ENCODE measurements at regions not wholly inside any gene's neighbourhood (a gene's known extent, or its start where the extent isn't known, plus 50 kb on each side); places are given as distances from the start of the nearest gene placed in this dataset.

GRCh38 chr10:3365630-3366029, 193.0 kb upstream of the PITRM1 start:
- TF ChIP-seq CTCF (IDR thresholded peaks at IDR 0.05; ENCODE audit: insufficient read depth, low read length, missing control alignments): no peak
- no peak for DNase-seq (ENCODE audit: low read depth, low spot score)
- H3K4me3 ChIP-seq (ENCODE audit: low read depth, low read length): no peak overlapping the region
- ChIA-PET POLR2A (no interaction called here), CTCF (no interaction called here)

- DNase-seq (ENCODE audit: low read depth, low spot score): no peak
- H3K4me3 ChIP-seq (ENCODE audit: low read depth, low read length): no peak overlapping the region
- POLR2A ChIA-PET: no interaction called here
- CTCF ChIA-PET: no interaction called here
- no peak for TF ChIP-seq CTCF (IDR thresholded peaks at IDR 0.05; ENCODE audit: insufficient read depth, low read length, missing control alignments)
These were observed 192.3 kb upstream of the PITRM1 start for GRCh38 chr10:3364768-3365480.

GRCh38 chr10:3363311-3364045, 190.9 kb upstream of the PITRM1 start:
- no peak overlapping the region for H3K4me3 ChIP-seq (ENCODE audit: low read depth, low read length)
- TF ChIP-seq CTCF (IDR thresholded peaks at IDR 0.05; ENCODE audit: insufficient read depth, low read length, missing control alignments): no peak
- ChIA-PET CTCF (no interaction called here), POLR2A (no interaction called here)
- DNase-seq (ENCODE audit: low read depth, low spot score): no peak

GRCh38 chr10:3362394-3362793, 189.8 kb upstream of the PITRM1 start:
- H3K4me3 ChIP-seq (ENCODE audit: low read depth, low read length): no peak overlapping the region
- POLR2A ChIA-PET: no interaction called here
- CTCF ChIA-PET: no interaction called here
- no peak for TF ChIP-seq CTCF (IDR thresholded peaks at IDR 0.05; ENCODE audit: insufficient read depth, low read length, missing control alignments)
- DNase-seq (ENCODE audit: low read depth, low spot score): no peak

GRCh38 chr10:3361640-3362039, 189.1 kb upstream of the PITRM1 start:
- no peak for DNase-seq (ENCODE audit: low read depth, low spot score)
- ChIA-PET CTCF (no interaction called here), POLR2A (no interaction called here)
- no peak overlapping the region for H3K4me3 ChIP-seq (ENCODE audit: low read depth, low read length)
- no peak for TF ChIP-seq CTCF (IDR thresholded peaks at IDR 0.05; ENCODE audit: insufficient read depth, low read length, missing control alignments)

- ChIA-PET POLR2A (no interaction called here), CTCF (no interaction called here)
- no peak for TF ChIP-seq CTCF (IDR thresholded peaks at IDR 0.05; ENCODE audit: insufficient read depth, low read length, missing control alignments)
- no peak for DNase-seq (ENCODE audit: low read depth, low spot score)
- H3K4me3 ChIP-seq (ENCODE audit: low read depth, low read length): no peak overlapping the region
These were observed 185.2 kb upstream of the PITRM1 start for GRCh38 chr10:3357737-3358136.

Data from AG04449 (cell line).